A673 (cell line): ENCODE measurements at regions not wholly inside any gene's neighbourhood (a gene's known extent, or its start where the extent isn't known, plus 50 kb on each side); places are given as distances from the start of the nearest gene placed in this dataset.

Experiments
- BruUV-seq: library from RNA; stranded (reverse); fragments of 400-500 nt; replicated peaks from 2 replicates; lab custom pipeline; 2021; lab: Mats Ljungman, UMichigan
- CTCF ChIA-PET: fragments of 300-600 bp; sonication (Branson Sonifier 250); formaldehyde crosslinking; loops from one replicate; lab custom pipeline; 2022; ENCODE audit warnings: antibody characterized with exemption; lab: Charles Lee
- POLR2A ChIA-PET: fragments of 300-600 bp; sonication (Branson Sonifier 250); formaldehyde crosslinking; loops from one replicate; lab custom pipeline; 2022; ENCODE audit warnings: antibody characterized with exemption; ENCODE audit not compliant: low non-redundant PET; lab: Charles Lee
- DNase-seq: peaks from one replicate; pipeline ENCODE4 v3.0.0-alpha.2; 2015; ENCODE audit warnings: low spot score
- H3K27ac ChIP-seq: fragments of 200-600 bp; sonication (generic); 2 replicates; pipeline ENCODE4 v1.5.1; 2016; ENCODE audit warnings: mixed run types, low read depth, mild to moderate bottlenecking, mixed read lengths, antibody characterized with exemption, low read length; ENCODE audit not compliant: poor library complexity, severe bottlenecking
- H3K27me3 ChIP-seq: fragments of 200-600 bp; sonication (generic); replicated peaks from 2 replicates; pipeline ENCODE4 v1.6.1; 2017; ENCODE audit warnings: mixed run types, low read depth, mild to moderate bottlenecking, mixed read lengths, antibody characterized with exemption, low read length; ENCODE audit not compliant: insufficient read depth, poor library complexity
- H3K36me3 ChIP-seq: fragments of 200-600 bp; sonication (generic); 2 replicates; pipeline ENCODE4 v1.6.1; 2016; ENCODE audit warnings: mixed run types, mild to moderate bottlenecking, mixed read lengths, antibody characterized with exemption, low read length; ENCODE audit not compliant: insufficient read depth, poor library complexity, severe bottlenecking
- H3K4me1 ChIP-seq: fragments of 200-600 bp; sonication (generic); 2 replicates; pipeline ENCODE4 v1.6.1; 2017; ENCODE audit warnings: mixed run types, mild to moderate bottlenecking, mixed read lengths, antibody characterized with exemption, low read length; ENCODE audit not compliant: insufficient read depth, poor library complexity, severe bottlenecking
- H3K4me3 ChIP-seq: fragments of 200-600 bp; sonication (generic); 2 replicates; pipeline ENCODE4 v1.5.1; 2016; ENCODE audit warnings: low read depth, mixed run types, mild to moderate bottlenecking, mixed read lengths, low read length; ENCODE audit not compliant: poor library complexity, severe bottlenecking
- H3K9me3 ChIP-seq: fragments of 200-600 bp; sonication (generic); 2 replicates; pipeline ENCODE4 v1.6.1; 2016; ENCODE audit warnings: mixed run types, low read depth, mild to moderate bottlenecking, mixed read lengths, antibody characterized with exemption, low read length; ENCODE audit not compliant: poor library complexity, severe bottlenecking
- CTCF ChIP-seq: fragments of 300-800, 200-600 bp; sonication (generic); conservative IDR thresholded peaks from 2 replicates; pipeline ENCODE4 v1.5.1; 2017; ENCODE audit warnings: low read depth, mild to moderate bottlenecking, antibody characterized with exemption, low read length, moderate library complexity, mixed read lengths
- EZH2 ChIP-seq: fragments of 200-600 bp; sonication (generic); IDR thresholded peaks from 2 replicates; pipeline ENCODE4 v1.6.1; 2017; ENCODE audit warnings: borderline replicate concordance, low read depth, mild to moderate bottlenecking, mixed read lengths, antibody characterized with exemption, low read length; ENCODE audit not compliant: poor library complexity, severe bottlenecking
- intact Hi-C: fragments of 100-400 bp; cut with micrococcal nuclease; formaldehyde crosslinking; loops from one replicate; pipeline ENCODE4 v1.10.0; 2022; ENCODE audit not compliant: unreplicated experiment

GRCh38 chr11:112377946-112378345 is 117.3 kb upstream of the PLET1 start:
- no peak for DNase-seq
- Histone ChIP-seq H3K4me3 (no peak overlapping the region), H3K9me3 (no peaks in the 10 kb centered on the region), H3K27me3 (no peaks in the 10 kb centered on the region), H3K36me3 (no peaks in the 10 kb centered on the region), H3K4me1 (no peaks in the 10 kb centered on the region), H3K27ac (no peak overlapping the region)
- ChIA-PET CTCF (no interaction called here), POLR2A (no interaction called here)
- intact Hi-C loops: no loop called here
- BruUV-seq: no TSS peak
- TF ChIP-seq CTCF (no peak), EZH2 (no peak)

- Histone ChIP-seq H3K9me3 (no peaks in the 10 kb centered on the region), H3K4me3 (no peak overlapping the region), H3K36me3 (no peaks in the 10 kb centered on the region), H3K27ac (no peak overlapping the region), H3K27me3 (no peaks in the 10 kb centered on the region), H3K4me1 (no peaks in the 10 kb centered on the region)
- no TSS peak for BruUV-seq
- TF ChIP-seq CTCF (no peak), EZH2 (no peak)
- POLR2A ChIA-PET: no interaction called here
- CTCF ChIA-PET: no interaction called here
- DNase-seq: no peak
- intact Hi-C loops: no loop called here
Measured at GRCh38 chr11:112380464-112380863, 119.8 kb upstream of the PLET1 start.

GRCh38 chr11:112381578-112381977 is 120.9 kb upstream of the PLET1 start:
- intact Hi-C loops: no loop called here
- Histone ChIP-seq H3K9me3 (no peaks in the 10 kb centered on the region), H3K27ac (no peak overlapping the region), H3K27me3 (no peaks in the 10 kb centered on the region), H3K4me1 (no peaks in the 10 kb centered on the region), H3K4me3 (no peak overlapping the region), H3K36me3 (no peaks in the 10 kb centered on the region)
- CTCF ChIA-PET: no interaction called here
- no peak for TF ChIP-seq CTCF
- TF ChIP-seq EZH2: no peak
- no peak for DNase-seq
- BruUV-seq: no TSS peak
- POLR2A ChIA-PET: no interaction called here
